Neural cell (in vitro differentiated cells): ENCODE measurements at regions not wholly inside any gene's neighbourhood (a gene's known extent, or its start where the extent isn't known, plus 50 kb on each side); places are given as distances from the start of the nearest gene placed in this dataset.

Experiments
- H2AFZ ChIP-seq: fragments of 200-600, 300-800 bp; sonication (generic), shearing (Covaris generic); 2 replicates; pipeline ENCODE4 v1.6.0; 2014; ENCODE audit warnings: low read depth, mild to moderate bottlenecking, antibody characterized with exemption, low read length, moderate library complexity
- H3F3A ChIP-seq: fragments of 200-600 bp; shearing (Covaris generic); 2 replicates; pipeline ENCODE4 v1.6.1; 2016; ENCODE audit warnings: mild to moderate bottlenecking, moderate library complexity, mixed read lengths, antibody characterized with exemption, low read length; ENCODE audit not compliant: insufficient read depth, poor library complexity, severe bottlenecking
- H3K27ac ChIP-seq: fragments of 200-600, 300-800 bp; sonication (generic), shearing (Covaris generic); 2 replicates; pipeline ENCODE4 v1.5.1; 2014; ENCODE audit warnings: mild to moderate bottlenecking, low read length, moderate library complexity
- H3K27me3 ChIP-seq: fragments of 300-800, 200-600 bp; sonication (generic), shearing (Covaris generic); 2 replicates; pipeline ENCODE4 v1.6.0; 2014; ENCODE audit warnings: mild to moderate bottlenecking, low read depth, low read length, moderate library complexity; ENCODE audit not compliant: insufficient read depth
- H3K36me3 ChIP-seq: fragments of 300-800, 200-600 bp; sonication (generic), shearing (Covaris generic); 2 replicates; pipeline ENCODE4 v1.5.1; 2014; ENCODE audit warnings: mild to moderate bottlenecking, antibody characterized with exemption, low read length, moderate library complexity; ENCODE audit not compliant: insufficient read depth
- H3K4me2 ChIP-seq: fragments of 300-800, 200-600 bp; sonication (generic), shearing (Covaris generic); 2 replicates; pipeline ENCODE4 v1.6.0; 2014; ENCODE audit warnings: mild to moderate bottlenecking, low read length
- H3K4me3 ChIP-seq: fragments of 300-800, 200-600 bp; sonication (generic), shearing (Covaris generic); 2 replicates; pipeline ENCODE4 v1.5.1; 2014; ENCODE audit warnings: mild to moderate bottlenecking, low read length, moderate library complexity
- H3K79me2 ChIP-seq: fragments of 200-600 bp; shearing (Covaris generic); replicated peaks from 2 replicates; pipeline ENCODE4 v1.6.0; 2014; ENCODE audit warnings: mild to moderate bottlenecking, low read length, moderate library complexity; ENCODE audit not compliant: insufficient read depth
- H3K9ac ChIP-seq: fragments of 300-800, 200-600 bp; sonication (generic), shearing (Covaris generic); 2 replicates; pipeline ENCODE4 v1.6.1; 2016; ENCODE audit warnings: mild to moderate bottlenecking, low read length, mixed read lengths
- H3K9me2 ChIP-seq: fragments of 200-600 bp; shearing (Covaris generic); 2 replicates; pipeline ENCODE4 v1.6.1; 2016; ENCODE audit warnings: mild to moderate bottlenecking, low read length, mixed read lengths; ENCODE audit not compliant: insufficient read depth
- H3K9me3 ChIP-seq: fragments of 200-600, 300-800 bp; sonication (generic), shearing (Covaris generic); 2 replicates; pipeline ENCODE4 v1.6.1; 2016; ENCODE audit warnings: mild to moderate bottlenecking, mixed run types, low read length, moderate library complexity, mixed read lengths
- H4K20me1 ChIP-seq: fragments of 200-600 bp; shearing (Covaris generic); 2 replicates; pipeline ENCODE4 v1.6.1; 2016; ENCODE audit warnings: mild to moderate bottlenecking, mixed run types; ENCODE audit not compliant: insufficient read depth
- EP300 ChIP-seq: fragments of 450-650 bp; conservative IDR thresholded peaks from 2 replicates; pipeline ENCODE4 v1.6.1; 2014; ENCODE audit warnings: antibody characterized with exemption, mild to moderate bottlenecking, moderate library complexity; ENCODE audit not compliant: poor library complexity, severe bottlenecking
- EZH2 ChIP-seq: fragments of 200-600, 300-800 bp; shearing (Covaris generic), sonication (generic); IDR thresholded peaks from 2 replicates; pipeline ENCODE4 v1.6.1; 2014; ENCODE audit warnings: antibody characterized with exemption, low read length, borderline replicate concordance, mild to moderate bottlenecking; ENCODE audit not compliant: insufficient read depth, poor library complexity, severe bottlenecking
- MXI1 ChIP-seq: fragments of 450-650 bp; conservative IDR thresholded peaks from 2 replicates; pipeline ENCODE4 v1.6.1; 2014; ENCODE audit warnings: antibody characterized with exemption, mild to moderate bottlenecking; ENCODE audit not compliant: poor library complexity, severe bottlenecking
- POLR2AphosphoS5 ChIP-seq: IDR thresholded peaks from 2 replicates; pipeline ENCODE4 v1.6.1; 2012
- RAD21 ChIP-seq: fragments of 450-650 bp; conservative IDR thresholded peaks from 2 replicates; pipeline ENCODE4 v1.6.1; 2014; ENCODE audit warnings: antibody characterized with exemption, mild to moderate bottlenecking, moderate library complexity
- REST ChIP-seq: IDR thresholded peaks from 2 replicates; pipeline ENCODE4 v1.6.1; 2012; ENCODE audit warnings: borderline replicate concordance
- SMC3 ChIP-seq: fragments of 450-650 bp; conservative IDR thresholded peaks from 2 replicates; pipeline ENCODE4 v1.6.1; 2014; ENCODE audit warnings: antibody characterized with exemption, mild to moderate bottlenecking, moderate library complexity; ENCODE audit not compliant: poor library complexity
- TAF1 ChIP-seq: IDR thresholded peaks from 2 replicates; pipeline ENCODE4 v1.6.1; 2012; ENCODE audit warnings: low read depth
- TF ChIP-seq, protein P1 (sequence below): fragments of 450-650 bp; IDR thresholded peaks from 2 replicates; pipeline ENCODE4 v1.5.1; 2014; ENCODE audit warnings: antibody characterized with exemption, mild to moderate bottlenecking, moderate library complexity; ENCODE audit not compliant: poor library complexity, severe bottlenecking

DNA sequence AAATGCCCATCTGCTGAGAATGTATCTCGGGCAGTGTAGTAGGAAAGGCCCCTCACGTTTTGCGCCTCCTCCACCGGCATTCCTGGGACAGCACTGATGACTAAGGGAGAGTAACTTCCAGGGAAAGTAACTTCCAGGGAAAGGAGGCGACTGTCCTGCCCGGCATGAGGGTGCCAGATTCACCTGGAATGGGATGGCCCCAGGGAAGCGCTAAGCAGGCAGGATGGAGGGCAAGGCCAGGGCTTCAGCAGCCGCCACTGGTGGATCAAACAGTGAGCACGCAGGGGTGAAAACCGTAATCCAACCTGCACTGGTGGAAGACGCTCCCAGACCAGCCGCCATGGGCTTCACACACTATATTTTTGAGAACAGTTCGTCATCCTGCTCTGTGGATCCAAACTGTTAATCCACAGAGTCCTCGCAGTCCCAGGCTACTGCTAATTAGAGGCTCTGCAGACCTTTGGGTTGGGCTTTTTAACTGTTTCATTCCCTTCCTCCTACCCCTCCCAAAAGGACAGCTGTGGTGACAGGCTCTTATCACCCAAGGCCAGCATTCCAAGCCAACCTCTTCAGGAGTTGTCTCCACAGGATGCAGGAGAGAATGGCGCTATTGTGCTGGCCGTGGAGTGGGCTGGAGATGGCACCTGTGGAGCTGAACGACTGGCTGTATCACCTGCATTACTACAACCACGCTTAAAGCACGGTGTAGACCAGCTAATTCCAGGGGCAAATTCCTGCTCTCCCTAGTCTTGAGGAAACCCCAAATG, 178.9 kb downstream of the DLL1 start:
- H4K20me1 ChIP-seq: no peaks in the 10 kb centered on the region
- no peak overlapping the region for H3K27ac ChIP-seq
- no peak overlapping the region for H3K4me2 ChIP-seq
- no peaks in the 10 kb centered on the region for H3F3A ChIP-seq
- H3K9me2 ChIP-seq: no peaks in the 10 kb centered on the region
- H3K27me3 ChIP-seq: no peaks in the 10 kb centered on the region
- H3K4me3 ChIP-seq: no peak overlapping the region
- TF ChIP-seq POLR2AphosphoS5: no peak
- TF ChIP-seq EZH2: no peak
- no peaks in the 10 kb centered on the region for H3K79me2 ChIP-seq
- H3K36me3 ChIP-seq: no peaks in the 10 kb centered on the region
- H2AFZ ChIP-seq: no peak overlapping the region
- no peak overlapping the region for H3K9ac ChIP-seq
- no peaks in the 10 kb centered on the region for H3K9me3 ChIP-seq

DNA sequence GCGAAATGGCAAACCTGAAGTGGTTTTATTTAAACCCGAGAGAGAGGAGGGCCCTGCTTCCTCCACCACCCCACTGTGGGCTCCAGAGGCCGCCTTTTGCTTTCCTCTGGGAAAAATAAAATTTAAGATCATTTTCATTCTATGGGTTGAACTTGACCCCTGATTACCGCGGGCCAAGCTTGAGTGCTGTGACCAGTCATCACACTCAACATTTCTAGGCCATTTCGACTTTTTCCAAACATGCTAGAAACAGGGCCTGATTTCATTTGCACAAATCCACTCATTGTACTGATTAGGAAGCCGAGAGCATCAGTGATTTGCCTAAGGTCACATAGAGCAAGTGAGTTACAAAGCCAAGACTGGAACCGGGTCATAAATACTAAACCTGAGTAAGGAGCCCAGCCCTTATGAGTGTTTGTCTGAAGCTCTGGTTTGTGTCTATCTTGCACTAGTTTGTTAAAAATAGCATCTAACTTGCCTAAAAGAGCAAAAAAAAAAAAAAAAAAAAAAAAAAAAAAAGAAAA, 179.7 kb downstream of the DLL1 start:
- no peak overlapping the region for H3K9ac ChIP-seq
- no peaks in the 10 kb centered on the region for H3K79me2 ChIP-seq
- H3K9me2 ChIP-seq: no peaks in the 10 kb centered on the region
- no peaks in the 10 kb centered on the region for H3K36me3 ChIP-seq
- no peaks in the 10 kb centered on the region for H4K20me1 ChIP-seq
- TF ChIP-seq EP300: no peak
- TF ChIP-seq SMC3: no peak
- TF ChIP-seq MXI1: no peak
- no peak for TF ChIP-seq REST
- TF ChIP-seq RAD21: no peak
- TF ChIP-seq EZH2: no peak
- TF ChIP-seq TAF1: no peak
- TF ChIP-seq, protein P1, sequence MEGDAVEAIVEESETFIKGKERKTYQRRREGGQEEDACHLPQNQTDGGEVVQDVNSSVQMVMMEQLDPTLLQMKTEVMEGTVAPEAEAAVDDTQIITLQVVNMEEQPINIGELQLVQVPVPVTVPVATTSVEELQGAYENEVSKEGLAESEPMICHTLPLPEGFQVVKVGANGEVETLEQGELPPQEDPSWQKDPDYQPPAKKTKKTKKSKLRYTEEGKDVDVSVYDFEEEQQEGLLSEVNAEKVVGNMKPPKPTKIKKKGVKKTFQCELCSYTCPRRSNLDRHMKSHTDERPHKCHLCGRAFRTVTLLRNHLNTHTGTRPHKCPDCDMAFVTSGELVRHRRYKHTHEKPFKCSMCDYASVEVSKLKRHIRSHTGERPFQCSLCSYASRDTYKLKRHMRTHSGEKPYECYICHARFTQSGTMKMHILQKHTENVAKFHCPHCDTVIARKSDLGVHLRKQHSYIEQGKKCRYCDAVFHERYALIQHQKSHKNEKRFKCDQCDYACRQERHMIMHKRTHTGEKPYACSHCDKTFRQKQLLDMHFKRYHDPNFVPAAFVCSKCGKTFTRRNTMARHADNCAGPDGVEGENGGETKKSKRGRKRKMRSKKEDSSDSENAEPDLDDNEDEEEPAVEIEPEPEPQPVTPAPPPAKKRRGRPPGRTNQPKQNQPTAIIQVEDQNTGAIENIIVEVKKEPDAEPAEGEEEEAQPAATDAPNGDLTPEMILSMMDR: no peak
- H3K27ac ChIP-seq: no peak overlapping the region
- no peak overlapping the region for H3K4me2 ChIP-seq
- no peaks in the 10 kb centered on the region for H3F3A ChIP-seq
- H3K4me3 ChIP-seq: no peak overlapping the region
- H3K27me3 ChIP-seq: no peaks in the 10 kb centered on the region
- no peak overlapping the region for H2AFZ ChIP-seq
- no peaks in the 10 kb centered on the region for H3K9me3 ChIP-seq
